ENCODE measurements at regions not wholly inside any gene's neighbourhood (a gene's known extent, or its start where the extent isn't known, plus 50 kb on each side); places are given as distances from the start of the nearest gene placed in this dataset.

DNA sequence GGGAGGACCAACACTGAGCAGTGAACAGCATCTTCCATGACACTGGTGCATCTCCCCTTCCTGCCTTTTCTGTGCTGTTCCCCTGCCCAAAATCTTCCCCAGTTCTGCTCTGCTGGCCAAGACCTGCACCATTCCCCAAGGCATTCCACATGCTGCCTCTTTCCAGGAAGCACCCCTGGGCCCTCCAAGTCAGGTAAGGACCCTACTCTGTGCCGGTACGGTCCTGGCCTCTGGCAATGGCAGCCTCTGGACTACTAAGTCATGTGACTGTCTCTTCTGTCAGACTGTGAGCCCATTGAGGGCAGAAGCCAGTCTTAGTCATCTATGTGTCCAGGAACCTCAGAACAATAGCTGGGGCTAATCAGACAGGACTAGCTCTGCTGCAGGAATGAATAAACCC, 282.0 kb downstream of the MYCN start:
- TF ChIP-seq, protein P1, sequence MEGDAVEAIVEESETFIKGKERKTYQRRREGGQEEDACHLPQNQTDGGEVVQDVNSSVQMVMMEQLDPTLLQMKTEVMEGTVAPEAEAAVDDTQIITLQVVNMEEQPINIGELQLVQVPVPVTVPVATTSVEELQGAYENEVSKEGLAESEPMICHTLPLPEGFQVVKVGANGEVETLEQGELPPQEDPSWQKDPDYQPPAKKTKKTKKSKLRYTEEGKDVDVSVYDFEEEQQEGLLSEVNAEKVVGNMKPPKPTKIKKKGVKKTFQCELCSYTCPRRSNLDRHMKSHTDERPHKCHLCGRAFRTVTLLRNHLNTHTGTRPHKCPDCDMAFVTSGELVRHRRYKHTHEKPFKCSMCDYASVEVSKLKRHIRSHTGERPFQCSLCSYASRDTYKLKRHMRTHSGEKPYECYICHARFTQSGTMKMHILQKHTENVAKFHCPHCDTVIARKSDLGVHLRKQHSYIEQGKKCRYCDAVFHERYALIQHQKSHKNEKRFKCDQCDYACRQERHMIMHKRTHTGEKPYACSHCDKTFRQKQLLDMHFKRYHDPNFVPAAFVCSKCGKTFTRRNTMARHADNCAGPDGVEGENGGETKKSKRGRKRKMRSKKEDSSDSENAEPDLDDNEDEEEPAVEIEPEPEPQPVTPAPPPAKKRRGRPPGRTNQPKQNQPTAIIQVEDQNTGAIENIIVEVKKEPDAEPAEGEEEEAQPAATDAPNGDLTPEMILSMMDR (IDR thresholded peaks at IDR 0.05): no peak
- TF ChIP-seq EP300 (IDR thresholded peaks at IDR 0.05) (no peak), POLR2A (IDR thresholded peaks at IDR 0.05) (no peak), POLR2AphosphoS5 (IDR thresholded peaks at IDR 0.05) (no peak)

Measured in sigmoid colon (tissue), 4 donors.